DND-41 (cell line): ENCODE measurements at regions not wholly inside any gene's neighbourhood (a gene's known extent, or its start where the extent isn't known, plus 50 kb on each side); places are given as distances from the start of the nearest gene placed in this dataset.

ENCODE experiments used
- CTCF ChIP-seq: IDR thresholded peaks from 2 replicates; pipeline ENCODE4 v1.5.1; 2012; ENCODE audit warnings: borderline replicate concordance, low read length, moderate library complexity, mild to moderate bottlenecking; ENCODE audit not compliant: poor library complexity, severe bottlenecking; ENCODE audit errors: extremely low read depth
- EZH2 ChIP-seq: IDR thresholded peaks from 3 replicates; pipeline ENCODE4 v1.6.1; 2012; ENCODE audit warnings: borderline replicate concordance, low read depth, mild to moderate bottlenecking, moderate library complexity, low read length, inconsistent platforms; ENCODE audit not compliant: severe bottlenecking

DNA sequence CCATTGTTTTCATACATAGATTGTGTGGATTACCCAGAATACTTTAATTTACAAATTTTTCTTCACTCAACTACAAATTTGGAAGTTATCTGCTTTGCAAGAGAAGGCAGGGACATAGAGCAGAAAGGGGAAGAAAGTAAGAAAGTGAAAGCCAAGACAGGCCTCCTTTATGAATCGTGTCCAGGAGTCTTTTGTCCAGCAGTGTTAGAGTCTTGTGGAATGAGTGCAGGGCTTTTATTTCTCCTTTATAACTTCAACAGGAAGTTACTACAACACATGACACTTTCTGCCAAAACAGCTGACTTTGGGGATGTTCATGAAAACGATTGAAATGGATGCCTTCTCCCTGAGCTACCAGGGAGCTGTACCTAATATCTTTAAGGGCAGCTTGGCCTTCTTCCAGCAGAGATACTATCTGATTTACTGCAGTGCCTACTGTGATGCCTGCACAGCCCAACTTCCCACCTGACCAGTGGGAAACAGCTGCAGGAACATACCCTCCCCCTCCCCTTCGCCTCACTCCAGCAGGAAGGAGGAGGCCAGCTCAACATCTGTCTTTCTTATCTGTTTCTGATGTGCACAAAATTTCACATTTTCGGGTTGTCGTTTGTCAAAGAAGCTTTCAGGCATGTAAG lies 557.7 kb upstream of the SLIT2 start:
- TF ChIP-seq CTCF, result no peak
- TF ChIP-seq EZH2, result no peak
